ENCODE measurements at regions not wholly inside any gene's neighbourhood (a gene's known extent, or its start where the extent isn't known, plus 50 kb on each side); places are given as distances from the start of the nearest gene placed in this dataset.
"Not testable (repeated sequence)": the region's sequence is repeated elsewhere in the genome, so short reads cannot be mapped to it uniquely, and the experiment has no call there.

DNA sequence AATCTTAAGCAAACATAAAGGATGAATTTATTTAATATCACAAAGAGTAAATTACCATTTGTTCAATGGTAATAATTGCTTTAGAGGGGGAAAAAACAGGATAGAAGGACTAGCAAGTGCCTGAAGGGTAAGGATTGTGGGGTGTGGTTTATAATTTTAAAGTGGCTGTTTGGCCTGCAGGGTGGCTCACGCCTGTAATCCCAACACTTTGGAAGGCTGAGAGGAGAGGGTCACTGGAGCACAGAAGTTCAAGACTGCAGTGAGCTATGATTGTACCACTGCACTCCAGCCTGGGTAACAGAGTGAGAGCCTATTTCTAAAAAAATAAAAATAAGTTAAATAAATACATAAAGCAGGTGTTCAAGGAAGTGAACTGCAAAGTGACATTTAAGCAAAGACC is 199.9 kb upstream of the AHR start:
- peaks cover 12% of the 10 kb centered on the region for H3K4me1 ChIP-seq
- H3K27me3 ChIP-seq, result no peaks in the 10 kb centered on the region
- no peaks in the 10 kb centered on the region for H3K9me3 ChIP-seq
- no peak overlapping the region for H3K4me3 ChIP-seq
- H3K27ac ChIP-seq, result no peak overlapping the region
- intact Hi-C loops (cut with DNase I), result no loop called here
- TF ChIP-seq POLR2A (IDR thresholded peaks at IDR 0.05), result no peak
- no peak for TF ChIP-seq POLR2AphosphoS5 (IDR thresholded peaks at IDR 0.05; ENCODE audit: insufficient read depth in 1 of 2, low read depth in 1 of 2)
- no peak for TF ChIP-seq CTCF (IDR thresholded peaks at IDR 0.05)
- DNase-seq (ENCODE audit: extremely low spot score in 2 of 2), result no peak
- H3K36me3 ChIP-seq, result no peaks in the 10 kb centered on the region

DNA sequence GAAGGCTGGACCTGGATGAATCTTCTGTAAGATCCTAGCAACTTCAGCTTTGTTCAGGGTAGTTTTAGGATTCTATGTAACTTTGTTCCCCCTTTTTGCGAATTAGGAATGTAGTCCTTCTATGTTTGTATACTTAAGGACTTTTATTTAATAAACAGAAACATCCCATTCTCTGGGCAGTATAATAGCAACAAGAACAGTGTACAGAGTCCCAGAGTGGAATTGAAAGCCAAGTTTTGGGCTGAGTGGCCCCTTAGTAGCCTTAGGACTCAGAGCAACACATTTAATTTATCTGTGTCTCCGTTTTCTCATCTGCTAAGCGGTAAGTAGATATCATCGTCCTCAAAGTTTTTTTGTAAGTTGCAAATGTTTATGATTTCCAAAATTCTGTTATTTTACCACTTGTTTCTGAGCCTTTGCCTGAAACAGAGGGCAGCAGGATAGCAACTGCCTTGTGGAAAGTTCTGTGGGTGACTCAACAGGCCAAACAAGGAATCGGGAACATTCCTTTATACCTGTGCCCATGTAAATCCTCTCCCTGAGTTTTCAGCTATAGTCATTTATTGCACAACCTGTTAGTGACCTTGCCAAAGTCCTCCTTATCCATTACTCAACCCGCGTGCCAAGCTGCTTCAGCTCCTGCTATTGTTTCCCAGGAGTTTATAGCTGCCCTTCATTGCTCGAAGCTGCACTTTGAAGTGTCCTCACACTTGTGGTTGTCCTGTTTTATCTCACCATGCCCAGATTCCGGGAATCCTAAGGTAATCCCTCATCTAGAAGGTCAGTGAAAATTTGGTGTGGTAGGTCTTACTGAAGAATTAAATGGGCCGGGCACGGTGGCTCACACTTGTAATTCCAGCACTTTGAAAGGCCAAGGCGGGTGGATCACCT is 199.1 kb upstream of the AHR start:
- H3K27ac ChIP-seq, result no peak overlapping the region
- no peaks in the 10 kb centered on the region for H3K27me3 ChIP-seq
- no peak for DNase-seq (ENCODE audit: extremely low spot score in 2 of 2)
- no peaks in the 10 kb centered on the region for H3K36me3 ChIP-seq
- TF ChIP-seq CTCF (IDR thresholded peaks at IDR 0.05) (no peak), POLR2A (IDR thresholded peaks at IDR 0.05) (no peak), POLR2AphosphoS5 (IDR thresholded peaks at IDR 0.05; ENCODE audit: insufficient read depth in 1 of 2, low read depth in 1 of 2) (peak in 1 of 2 donors; percentile 65)
- H3K9me3 ChIP-seq, result no peaks in the 10 kb centered on the region
- no peak overlapping the region for H3K4me3 ChIP-seq
- intact Hi-C loops (cut with DNase I), result no loop called here
- peaks cover 12% of the 10 kb centered on the region for H3K4me1 ChIP-seq

DNA sequence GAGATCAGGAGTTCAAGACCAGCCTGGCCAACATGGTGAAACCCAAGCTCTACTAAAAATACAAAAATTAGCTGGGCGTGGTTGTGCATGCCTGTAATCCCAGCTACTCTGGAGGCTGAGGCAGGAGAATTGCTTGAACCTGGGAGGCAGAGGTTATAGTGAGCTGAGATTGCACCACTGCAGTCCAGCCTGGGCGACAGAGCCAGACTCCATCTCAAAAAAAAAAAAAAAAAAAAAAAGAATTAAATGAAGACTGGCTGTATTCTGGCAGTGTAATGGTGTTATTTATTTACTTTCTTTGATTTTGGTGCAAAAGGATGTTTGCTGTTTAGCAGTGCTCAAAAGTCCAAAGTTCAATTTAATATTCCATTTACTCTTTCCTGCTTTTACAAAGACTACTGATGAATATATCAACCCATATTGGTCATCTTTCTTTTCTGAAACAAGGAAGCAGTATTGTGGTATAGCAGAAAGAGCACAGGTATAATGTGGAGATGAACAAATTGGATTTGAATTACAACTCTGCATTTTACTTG is 198.4 kb upstream of the AHR start:
- intact Hi-C loops (cut with DNase I); H3K4me3 ChIP-seq; H3K27ac ChIP-seq; DNase-seq (ENCODE audit: extremely low spot score in 2 of 2); H3K9me3 ChIP-seq; H3K36me3 ChIP-seq; H3K27me3 ChIP-seq: not testable (repeated sequence)
- peaks cover 12% of the 10 kb centered on the region for H3K4me1 ChIP-seq

- no peak for DNase-seq (ENCODE audit: extremely low spot score in 2 of 2)
- no peak overlapping the region for H3K27ac ChIP-seq
- intact Hi-C loops (cut with DNase I), result no loop called here
- no peaks in the 10 kb centered on the region for H3K36me3 ChIP-seq
- TF ChIP-seq CTCF (IDR thresholded peaks at IDR 0.05), result no peak
- TF ChIP-seq POLR2A (IDR thresholded peaks at IDR 0.05), result no peak
- TF ChIP-seq POLR2AphosphoS5 (IDR thresholded peaks at IDR 0.05; ENCODE audit: insufficient read depth in 1 of 2, low read depth in 1 of 2), result no peak
- no peaks in the 10 kb centered on the region for H3K27me3 ChIP-seq
- no peak overlapping the region for H3K4me3 ChIP-seq
- H3K9me3 ChIP-seq, result no peaks in the 10 kb centered on the region
- H3K4me1 ChIP-seq, result peaks cover 1% of the 10 kb centered on the region
Observed at GRCh38 chr7:17101207-17101696, 197.2 kb upstream of the AHR start.

DNA sequence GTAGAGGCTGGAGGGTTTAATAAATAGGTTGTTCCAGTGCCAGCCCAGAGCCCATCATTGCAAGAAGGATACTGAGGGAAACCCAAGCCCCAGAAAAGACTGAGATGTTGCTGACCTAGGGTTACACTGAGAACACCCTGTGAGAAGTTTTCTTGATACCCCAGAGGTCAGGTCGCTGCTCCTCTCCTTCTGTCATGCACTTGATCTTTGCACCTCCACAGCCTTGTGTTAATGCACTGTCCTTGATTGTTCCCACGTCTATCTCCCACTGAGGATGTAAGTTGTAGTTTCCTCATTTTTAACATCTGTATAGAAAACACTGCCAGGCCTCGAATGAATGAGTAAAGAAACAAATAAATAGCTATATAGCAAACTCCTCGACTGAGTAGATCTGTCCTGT is 195.3 kb upstream of the AHR start:
- no peaks in the 10 kb centered on the region for H3K36me3 ChIP-seq
- intact Hi-C loops (cut with DNase I), result no loop called here

More for the DNA sequence above, 195.3 kb upstream of the AHR start:
- H3K9me3 ChIP-seq, result no peaks in the 10 kb centered on the region
- H3K4me1 ChIP-seq, result no peaks in the 10 kb centered on the region
- no peak overlapping the region for H3K4me3 ChIP-seq
- no peak for DNase-seq (ENCODE audit: extremely low spot score in 2 of 2)
- TF ChIP-seq CTCF (IDR thresholded peaks at IDR 0.05) (no peak), POLR2A (IDR thresholded peaks at IDR 0.05) (no peak), POLR2AphosphoS5 (IDR thresholded peaks at IDR 0.05; ENCODE audit: insufficient read depth in 1 of 2, low read depth in 1 of 2) (no peak)
- H3K27ac ChIP-seq, result no peak overlapping the region
- no peaks in the 10 kb centered on the region for H3K27me3 ChIP-seq

Measured in vagina (tissue), 2 donors.